ENCODE measurements at regions not wholly inside any gene's neighbourhood (a gene's known extent, or its start where the extent isn't known, plus 50 kb on each side); places are given as distances from the start of the nearest gene placed in this dataset.

DNA sequence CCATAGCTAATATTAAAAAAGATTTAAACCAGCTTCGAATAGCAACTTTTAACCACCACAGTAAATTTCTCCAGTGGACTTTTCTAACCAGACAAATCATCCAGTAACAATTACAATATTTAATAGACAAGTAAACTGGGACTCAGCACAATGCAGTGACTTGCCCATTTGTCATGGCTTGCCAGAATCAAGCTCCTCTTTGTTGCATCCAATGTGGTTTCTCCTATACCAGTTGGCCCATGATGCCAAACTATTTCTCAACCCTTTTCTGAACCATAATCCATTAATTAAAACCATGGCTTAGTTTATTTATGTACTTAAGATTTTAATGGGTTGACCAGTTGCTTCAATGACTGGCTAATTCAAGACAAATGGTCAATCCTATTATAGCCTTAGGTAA, 64.4 kb downstream of the DIO2 start:
- Histone ChIP-seq H3K9me3 (ENCODE audit: control insufficient read depth in 1 of 2, insufficient read depth in 1 of 2, low read depth in 1 of 2, low read length in 2 of 2) (no peaks in the 10 kb centered on the region; a peak in 1 of 4 replicates), H3K9me2 (ENCODE audit: insufficient read depth) (no peaks in the 10 kb centered on the region), H3K79me2 (ENCODE audit: insufficient read depth, low read length) (no peaks in the 10 kb centered on the region), H4K20me1 (ENCODE audit: insufficient read depth) (no peaks in the 10 kb centered on the region), H3K9ac (ENCODE audit: low read length) (no peak overlapping the region), H3K4me3 (replicated peaks in 1 of 2; ENCODE audit: low read depth in 1 of 2, low read length in 2 of 2) (no peak overlapping the region), H3K36me3 (ENCODE audit: control insufficient read depth in 1 of 2, insufficient read depth in 2 of 2, low read length in 2 of 2) (no peaks in the 10 kb centered on the region), H3K27ac (ENCODE audit: low read depth, low read length) (no peak overlapping the region), H3K4me2 (ENCODE audit: low read length) (no peak overlapping the region), H3K27me3 (ENCODE audit: insufficient read depth, low read length) (no peaks in the 10 kb centered on the region), H2AFZ (ENCODE audit: low read depth, low read length, poor library complexity, severe bottlenecking) (no peak overlapping the region), H3K4me1 (ENCODE audit: control insufficient read depth in 1 of 2, insufficient read depth in 2 of 2, low read length in 2 of 2) (no peaks in the 10 kb centered on the region)
- RAD21 ChIA-PET (ENCODE audit: low non-redundant PET in 1 of 2, low total read pairs in 2 of 2, uncharacterized antibody in 2 of 2, unreplicated experiment in 2 of 2): no interaction called here
- no peak for TF ChIP-seq JUND (IDR thresholded peaks at IDR 0.05)
- TF ChIP-seq, protein P1, sequence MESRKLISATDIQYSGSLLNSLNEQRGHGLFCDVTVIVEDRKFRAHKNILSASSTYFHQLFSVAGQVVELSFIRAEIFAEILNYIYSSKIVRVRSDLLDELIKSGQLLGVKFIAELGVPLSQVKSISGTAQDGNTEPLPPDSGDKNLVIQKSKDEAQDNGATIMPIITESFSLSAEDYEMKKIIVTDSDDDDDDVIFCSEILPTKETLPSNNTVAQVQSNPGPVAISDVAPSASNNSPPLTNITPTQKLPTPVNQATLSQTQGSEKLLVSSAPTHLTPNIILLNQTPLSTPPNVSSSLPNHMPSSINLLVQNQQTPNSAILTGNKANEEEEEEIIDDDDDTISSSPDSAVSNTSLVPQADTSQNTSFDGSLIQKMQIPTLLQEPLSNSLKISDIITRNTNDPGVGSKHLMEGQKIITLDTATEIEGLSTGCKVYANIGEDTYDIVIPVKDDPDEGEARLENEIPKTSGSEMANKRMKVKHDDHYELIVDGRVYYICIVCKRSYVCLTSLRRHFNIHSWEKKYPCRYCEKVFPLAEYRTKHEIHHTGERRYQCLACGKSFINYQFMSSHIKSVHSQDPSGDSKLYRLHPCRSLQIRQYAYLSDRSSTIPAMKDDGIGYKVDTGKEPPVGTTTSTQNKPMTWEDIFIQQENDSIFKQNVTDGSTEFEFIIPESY (IDR thresholded peaks at IDR 0.05; ENCODE audit: extremely low read depth, insufficient replicate concordance, low read length): no peak
- TF ChIP-seq, protein P2, sequence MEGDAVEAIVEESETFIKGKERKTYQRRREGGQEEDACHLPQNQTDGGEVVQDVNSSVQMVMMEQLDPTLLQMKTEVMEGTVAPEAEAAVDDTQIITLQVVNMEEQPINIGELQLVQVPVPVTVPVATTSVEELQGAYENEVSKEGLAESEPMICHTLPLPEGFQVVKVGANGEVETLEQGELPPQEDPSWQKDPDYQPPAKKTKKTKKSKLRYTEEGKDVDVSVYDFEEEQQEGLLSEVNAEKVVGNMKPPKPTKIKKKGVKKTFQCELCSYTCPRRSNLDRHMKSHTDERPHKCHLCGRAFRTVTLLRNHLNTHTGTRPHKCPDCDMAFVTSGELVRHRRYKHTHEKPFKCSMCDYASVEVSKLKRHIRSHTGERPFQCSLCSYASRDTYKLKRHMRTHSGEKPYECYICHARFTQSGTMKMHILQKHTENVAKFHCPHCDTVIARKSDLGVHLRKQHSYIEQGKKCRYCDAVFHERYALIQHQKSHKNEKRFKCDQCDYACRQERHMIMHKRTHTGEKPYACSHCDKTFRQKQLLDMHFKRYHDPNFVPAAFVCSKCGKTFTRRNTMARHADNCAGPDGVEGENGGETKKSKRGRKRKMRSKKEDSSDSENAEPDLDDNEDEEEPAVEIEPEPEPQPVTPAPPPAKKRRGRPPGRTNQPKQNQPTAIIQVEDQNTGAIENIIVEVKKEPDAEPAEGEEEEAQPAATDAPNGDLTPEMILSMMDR (IDR thresholded peaks at IDR 0.05 in 2 of 3, conservative IDR thresholded peaks at IDR 0.05 in 1 of 3; ENCODE audit: borderline replicate concordance in 1 of 3, insufficient read depth in 1 of 3, low read depth in 2 of 3, low read length in 2 of 3): no peak
- TF ChIP-seq, protein P3, sequence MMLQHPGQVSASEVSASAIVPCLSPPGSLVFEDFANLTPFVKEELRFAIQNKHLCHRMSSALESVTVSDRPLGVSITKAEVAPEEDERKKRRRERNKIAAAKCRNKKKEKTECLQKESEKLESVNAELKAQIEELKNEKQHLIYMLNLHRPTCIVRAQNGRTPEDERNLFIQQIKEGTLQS (IDR thresholded peaks at IDR 0.05): no peak
- TF ChIP-seq SP1 (IDR thresholded peaks at IDR 0.05; ENCODE audit: low read depth): no peak
- TF ChIP-seq, protein P4, sequence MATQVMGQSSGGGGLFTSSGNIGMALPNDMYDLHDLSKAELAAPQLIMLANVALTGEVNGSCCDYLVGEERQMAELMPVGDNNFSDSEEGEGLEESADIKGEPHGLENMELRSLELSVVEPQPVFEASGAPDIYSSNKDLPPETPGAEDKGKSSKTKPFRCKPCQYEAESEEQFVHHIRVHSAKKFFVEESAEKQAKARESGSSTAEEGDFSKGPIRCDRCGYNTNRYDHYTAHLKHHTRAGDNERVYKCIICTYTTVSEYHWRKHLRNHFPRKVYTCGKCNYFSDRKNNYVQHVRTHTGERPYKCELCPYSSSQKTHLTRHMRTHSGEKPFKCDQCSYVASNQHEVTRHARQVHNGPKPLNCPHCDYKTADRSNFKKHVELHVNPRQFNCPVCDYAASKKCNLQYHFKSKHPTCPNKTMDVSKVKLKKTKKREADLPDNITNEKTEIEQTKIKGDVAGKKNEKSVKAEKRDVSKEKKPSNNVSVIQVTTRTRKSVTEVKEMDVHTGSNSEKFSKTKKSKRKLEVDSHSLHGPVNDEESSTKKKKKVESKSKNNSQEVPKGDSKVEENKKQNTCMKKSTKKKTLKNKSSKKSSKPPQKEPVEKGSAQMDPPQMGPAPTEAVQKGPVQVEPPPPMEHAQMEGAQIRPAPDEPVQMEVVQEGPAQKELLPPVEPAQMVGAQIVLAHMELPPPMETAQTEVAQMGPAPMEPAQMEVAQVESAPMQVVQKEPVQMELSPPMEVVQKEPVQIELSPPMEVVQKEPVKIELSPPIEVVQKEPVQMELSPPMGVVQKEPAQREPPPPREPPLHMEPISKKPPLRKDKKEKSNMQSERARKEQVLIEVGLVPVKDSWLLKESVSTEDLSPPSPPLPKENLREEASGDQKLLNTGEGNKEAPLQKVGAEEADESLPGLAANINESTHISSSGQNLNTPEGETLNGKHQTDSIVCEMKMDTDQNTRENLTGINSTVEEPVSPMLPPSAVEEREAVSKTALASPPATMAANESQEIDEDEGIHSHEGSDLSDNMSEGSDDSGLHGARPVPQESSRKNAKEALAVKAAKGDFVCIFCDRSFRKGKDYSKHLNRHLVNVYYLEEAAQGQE (IDR thresholded peaks at IDR 0.05; ENCODE audit: low read depth): no peak
- TF ChIP-seq POLR2A (IDR thresholded peaks at IDR 0.05; ENCODE audit: borderline replicate concordance, extremely low read depth, insufficient read depth, insufficient read length): no peak
- TF ChIP-seq TCF7L2 (IDR thresholded peaks at IDR 0.05; ENCODE audit: borderline replicate concordance, extremely low read depth, insufficient read depth, insufficient read length): no peak
- TF ChIP-seq SRF (IDR thresholded peaks at IDR 0.05; ENCODE audit: low read depth): no peak
- no peak for TF ChIP-seq EZH2phosphoT487 (IDR thresholded peaks at IDR 0.05; ENCODE audit: borderline replicate concordance)
- TF ChIP-seq ZNF274 (IDR thresholded peaks at IDR 0.05; ENCODE audit: low read depth, low read length): no peak
- DNase-seq (ENCODE audit: low read depth, low spot score) (no peak), ATAC-seq (no peak)
- CTCF ChIA-PET: no interaction called here
- intact Hi-C loops (cut with micrococcal nuclease): no loop called here
- BruUV-seq (replicated peaks): no TSS peak
- POLR2A ChIA-PET: no interaction called here

Measured in HCT116 (cell line).